B cell (primary cell): ENCODE measurements at regions not wholly inside any gene's neighbourhood (a gene's known extent, or its start where the extent isn't known, plus 50 kb on each side); places are given as distances from the start of the nearest gene placed in this dataset.

Source experiments
- ATAC-seq: fragments of 200-7000 bp; cut with Tn5 transposase; one replicate; pipeline ENCODE4 v1.10.0; 2021; ENCODE audit warnings: low read depth, mild to moderate bottlenecking, moderate number of reproducible peaks, moderate library complexity
- CTCF ChIA-PET: fragments of 350-600 bp; sonication (Branson Sonifier 250); formaldehyde crosslinking; loops from one replicate; lab custom pipeline; 2021; ENCODE audit warnings: antibody characterized with exemption, inconsistent platforms; lab: Charles Lee
- POLR2A ChIA-PET: fragments of 350-600 bp; sonication (Branson Sonifier 250); formaldehyde crosslinking; loops from one replicate; lab custom pipeline; 2021; ENCODE audit warnings: antibody characterized with exemption; lab: Charles Lee
- DNase-seq: peaks from one replicate; pipeline ENCODE4 v3.0.0; 2013
- H2AFZ ChIP-seq: 2 replicates; pipeline ENCODE4 v1.6.1; 2012; ENCODE audit warnings: mild to moderate bottlenecking, low read depth, low read length; ENCODE audit not compliant: insufficient read depth, poor library complexity, severe bottlenecking
- H3K27ac ChIP-seq, 2 donors: 1 replicate in 1 of 2; 2 replicates in 1 of 2; pipeline ENCODE4 v1.5.1; 2012 to 2013; ENCODE audit warnings: low read length in 2 of 2, mild to moderate bottlenecking in 2 of 2, moderate library complexity in 1 of 2
- H3K27me3 ChIP-seq, 4 experiments: fragments of 200-600 bp in 1 of 4; sonication (generic) in 1 of 4; replicated peaks in 1 of 4; 1 replicate in 2 of 4; 2 replicates in 2 of 4; pipeline versions ENCODE4 v1.6.1 to v1.7.0; 2013 to 2016; ENCODE audit warnings: low read length in 3 of 4, mild to moderate bottlenecking in 2 of 4, mixed read lengths in 1 of 4, moderate library complexity in 1 of 4; ENCODE audit not compliant: insufficient read depth in 4 of 4, control insufficient read depth in 3 of 4; ENCODE audit errors: control extremely low read depth in 1 of 4
- H3K36me3 ChIP-seq, 2 experiments: replicated peaks in 1 of 2; 1 replicate in 1 of 2; 2 replicates in 1 of 2; pipeline versions ENCODE4 v1.6.1 to v1.7.1; 2013; ENCODE audit warnings: low read length in 1 of 2; ENCODE audit not compliant: insufficient read depth in 2 of 2, control insufficient read depth in 1 of 2; ENCODE audit errors: control extremely low read depth in 1 of 2, extremely low read depth in 1 of 2
- H3K4me1 ChIP-seq, 2 donors: fragments of 200-600 bp in 1 of 2; sonication (generic) in 1 of 2; 1 replicate in 1 of 2; 2 replicates in 1 of 2; pipeline versions ENCODE4 v1.5.1 to v1.6.1; 2013 to 2017; ENCODE audit warnings: low read length in 2 of 2; ENCODE audit not compliant: control insufficient read depth in 2 of 2, insufficient read depth in 2 of 2
- H3K4me2 ChIP-seq: replicated peaks from 2 replicates; pipeline ENCODE3; 2012; ENCODE audit warnings: mild to moderate bottlenecking, low read depth, low read length; ENCODE audit not compliant: poor library complexity, severe bottlenecking
- H3K4me3 ChIP-seq, 5 experiments: fragments of 200-600 bp in 1 of 5; sonication (generic) in 1 of 5; 1 replicate in 3 of 5; 2 replicates in 2 of 5; pipeline versions ENCODE4 v1.5.1 to v1.7.0; 2011 to 2016; ENCODE audit warnings: low read length in 4 of 5, mild to moderate bottlenecking in 4 of 5, low read depth in 2 of 5, control low read depth in 1 of 5, moderate library complexity in 1 of 5; ENCODE audit not compliant: insufficient read depth in 1 of 5; ENCODE audit errors: control extremely low read depth in 1 of 5, extremely low read depth in 1 of 5
- H3K79me2 ChIP-seq: fragments of 200-600 bp; sonication (generic); one replicate; pipeline ENCODE4 v1.6.0; 2016; ENCODE audit warnings: low read length; ENCODE audit not compliant: control insufficient read depth, insufficient read depth
- H3K9ac ChIP-seq: fragments of 200-600 bp; sonication (generic); 2 replicates; pipeline ENCODE4 v1.6.1; 2017; ENCODE audit warnings: mild to moderate bottlenecking, low read length, moderate library complexity
- H3K9me3 ChIP-seq, 3 donors: one replicate each; pipeline versions ENCODE4 v1.6.1 to v1.7.1; 2013; ENCODE audit warnings: low read length in 2 of 3; ENCODE audit not compliant: control insufficient read depth in 2 of 3, insufficient read depth in 1 of 3; ENCODE audit errors: control extremely low read depth in 1 of 3
- H4K20me1 ChIP-seq: 2 replicates; pipeline ENCODE4 v1.6.0; 2012; ENCODE audit warnings: mild to moderate bottlenecking, low read length; ENCODE audit not compliant: insufficient read depth, control insufficient read depth, poor library complexity, severe bottlenecking
- H3K27ac Mint-ChIP-seq: one replicate; pipeline ENCODE4 v1.8.0; 2021; ENCODE audit warnings: mixed read lengths
- H3K27me3 Mint-ChIP-seq: one replicate; pipeline ENCODE4 v1.8.0; 2021; ENCODE audit warnings: mixed read lengths
- H3K4me1 Mint-ChIP-seq: one replicate; pipeline ENCODE4 v1.8.0; 2021; ENCODE audit warnings: mixed read lengths
- H3K4me3 Mint-ChIP-seq: one replicate; pipeline ENCODE4 v1.8.0; 2021; ENCODE audit warnings: mixed read lengths
- H3K9me3 Mint-ChIP-seq: one replicate; pipeline ENCODE4 v1.8.0; 2022; ENCODE audit warnings: mixed read lengths; ENCODE audit not compliant: insufficient read depth
- CTCF ChIP-seq: fragments of 200-600 bp; IDR thresholded peaks from one replicate; pipeline ENCODE4 v1.8.0; 2022; ENCODE audit warnings: antibody characterized with exemption, mild to moderate bottlenecking
- EZH2 ChIP-seq: IDR thresholded peaks from 2 replicates; pipeline ENCODE4 v1.6.1; 2012; ENCODE audit warnings: borderline replicate concordance, low read depth, mild to moderate bottlenecking, moderate library complexity, low read length; ENCODE audit not compliant: insufficient read depth, poor library complexity, severe bottlenecking
- WGBS: methylation state at CpG from one replicate; pipeline ENCODE4 v1.1.5; 2013; ENCODE audit warnings: missing lambda C conversion rate; ENCODE audit not compliant: insufficient coverage; 5-methylcytosine and 5-hydroxymethylcytosine counted together
- intact Hi-C: fragments of 100-400 bp; cut with micrococcal nuclease; formaldehyde crosslinking; loops from one replicate; pipeline ENCODE4 v1.10.0; 2022

- no peak for TF ChIP-seq CTCF
- TF ChIP-seq EZH2 = no peak
- H3K27ac ChIP-seq = no peak overlapping the region
- no peaks in the 10 kb centered on the region for H4K20me1 ChIP-seq
- DNase-seq (no peak), ATAC-seq (no peak)
- intact Hi-C loops = no loop called here
- ChIA-PET CTCF (no interaction called here), POLR2A (no interaction called here)
- no peaks in the 10 kb centered on the region for H3K9me3 ChIP-seq
- no peak overlapping the region for H3K4me2 ChIP-seq
- Mint-ChIP-seq H3K9me3 (no peaks in the 10 kb centered on the region), H3K27me3 (no peaks in the 10 kb centered on the region), H3K4me1 (no peaks in the 10 kb centered on the region), H3K27ac (no peak overlapping the region), H3K4me3 (no peak overlapping the region)
- no peak overlapping the region for H3K9ac ChIP-seq
- no peaks in the 10 kb centered on the region for H3K36me3 ChIP-seq
- no peaks in the 10 kb centered on the region for H3K27me3 ChIP-seq
- H3K4me1 ChIP-seq = no peaks in the 10 kb centered on the region
- no peak overlapping the region for H2AFZ ChIP-seq
- H3K79me2 ChIP-seq = no peaks in the 10 kb centered on the region
- 0% methylated on average over 1 of the region's 2 CpGs for WGBS
- no peak overlapping the region for H3K4me3 ChIP-seq
Observed at GRCh38 chrX:51272638-51273037, 60.0 kb upstream of the NUDT10 start.

- Mint-ChIP-seq H3K4me1 (no peaks in the 10 kb centered on the region), H3K27ac (no peak overlapping the region), H3K4me3 (no peak overlapping the region), H3K27me3 (no peaks in the 10 kb centered on the region), H3K9me3 (no peaks in the 10 kb centered on the region)
- no peaks in the 10 kb centered on the region for H4K20me1 ChIP-seq
- no peak overlapping the region for H3K4me2 ChIP-seq
- no CpG with 5 or more reads among the region's 6 CpGs for WGBS
- no peak overlapping the region for H3K27ac ChIP-seq
- H3K4me3 ChIP-seq = no peak overlapping the region
- TF ChIP-seq EZH2 (no peak), CTCF (no peak)
- POLR2A ChIA-PET = no interaction called here
- H3K9ac ChIP-seq = no peak overlapping the region
- intact Hi-C loops = no loop called here
- no peaks in the 10 kb centered on the region for H3K36me3 ChIP-seq
- no peak overlapping the region for H2AFZ ChIP-seq
- no peaks in the 10 kb centered on the region for H3K27me3 ChIP-seq
- DNase-seq = no peak
- H3K79me2 ChIP-seq = no peaks in the 10 kb centered on the region
- H3K9me3 ChIP-seq = no peaks in the 10 kb centered on the region
- CTCF ChIA-PET = no interaction called here
- ATAC-seq = no peak
- no peaks in the 10 kb centered on the region for H3K4me1 ChIP-seq
Observed at GRCh38 chrX:51281758-51282318, 50.8 kb upstream of the NUDT10 start.
